IgD-negative memory B cell (primary cell): ENCODE measurements at regions not wholly inside any gene's neighbourhood (a gene's known extent, or its start where the extent isn't known, plus 50 kb on each side); places are given as distances from the start of the nearest gene placed in this dataset.

Experiments
- H3K27ac Mint-ChIP-seq, 3 donors: one replicate each; pipeline ENCODE4 v1.8.0; 2020 to 2022; ENCODE audit warnings: mild to moderate bottlenecking in 3 of 3, mixed read lengths in 3 of 3, moderate library complexity in 1 of 3
- H3K27me3 Mint-ChIP-seq: one replicate; pipeline ENCODE4 v1.8.0; 2021; ENCODE audit warnings: mixed read lengths
- H3K36me3 Mint-ChIP-seq: one replicate; pipeline ENCODE4 v1.8.0; 2020; ENCODE audit warnings: mild to moderate bottlenecking, mixed read lengths
- H3K4me1 Mint-ChIP-seq, 3 donors: one replicate each; pipeline ENCODE4 v1.8.0; 2020 to 2022; ENCODE audit warnings: mixed read lengths in 3 of 3, mild to moderate bottlenecking in 1 of 3
- H3K4me3 Mint-ChIP-seq, 4 donors: one replicate each; pipeline ENCODE4 v1.8.0; 2020 to 2022; ENCODE audit warnings: mild to moderate bottlenecking in 4 of 4, mixed read lengths in 4 of 4, moderate library complexity in 3 of 4
- H3K9me3 Mint-ChIP-seq, 3 donors: one replicate each; pipeline ENCODE4 v1.8.0; 2020 to 2021; ENCODE audit warnings: mixed read lengths in 3 of 3, mild to moderate bottlenecking in 1 of 3

- no peak overlapping the region for H3K4me3 Mint-ChIP-seq
- H3K4me1 Mint-ChIP-seq = no peaks in the 10 kb centered on the region
- no peaks in the 10 kb centered on the region for H3K27me3 Mint-ChIP-seq
- no peaks in the 10 kb centered on the region for H3K36me3 Mint-ChIP-seq
- peaks cover 3 to 27% (median 5%) of the 10 kb centered on the region in 3 donors for H3K9me3 Mint-ChIP-seq
- no peak overlapping the region for H3K27ac Mint-ChIP-seq
Observed at GRCh38 chr20:6533761-6534479, 233.6 kb upstream of the BMP2 start.

GRCh38 chr20:6533351-6533750 lies 234.1 kb upstream of the BMP2 start:
- no peaks in the 10 kb centered on the region for H3K27me3 Mint-ChIP-seq
- H3K4me1 Mint-ChIP-seq = no peaks in the 10 kb centered on the region
- H3K4me3 Mint-ChIP-seq = no peak overlapping the region
- no peaks in the 10 kb centered on the region for H3K36me3 Mint-ChIP-seq
- H3K9me3 Mint-ChIP-seq = peaks cover 3 to 27% (median 5%) of the 10 kb centered on the region in 3 donors
- H3K27ac Mint-ChIP-seq = no peak overlapping the region

- H3K4me3 Mint-ChIP-seq = no peak overlapping the region
- H3K9me3 Mint-ChIP-seq = peaks cover 0 to 18% (median 5%) of the 10 kb centered on the region in 3 donors
- no peak overlapping the region for H3K27ac Mint-ChIP-seq
Observed at GRCh38 chr20:6530779-6531315, 236.6 kb upstream of the BMP2 start.

GRCh38 chr20:6530254-6530653 lies 237.2 kb upstream of the BMP2 start:
- Mint-ChIP-seq H3K4me3 (no peak overlapping the region), H3K36me3 (no peaks in the 10 kb centered on the region), H3K27me3 (no peaks in the 10 kb centered on the region)

More at GRCh38 chr20:6530779-6531315, 236.6 kb upstream of the BMP2 start:
- H3K4me1 Mint-ChIP-seq = no peaks in the 10 kb centered on the region
- no peaks in the 10 kb centered on the region for H3K27me3 Mint-ChIP-seq
- H3K36me3 Mint-ChIP-seq = no peaks in the 10 kb centered on the region

GRCh38 chr20:6525447-6526303 lies 241.8 kb upstream of the BMP2 start:
- H3K4me1 Mint-ChIP-seq = no peaks in the 10 kb centered on the region
- no peak overlapping the region for H3K4me3 Mint-ChIP-seq
- no peak overlapping the region for H3K27ac Mint-ChIP-seq
- no peaks in the 10 kb centered on the region for H3K27me3 Mint-ChIP-seq
- H3K9me3 Mint-ChIP-seq = peaks cover 4 to 30% (median 5%) of the 10 kb centered on the region in 3 donors
- H3K36me3 Mint-ChIP-seq = no peaks in the 10 kb centered on the region

More at GRCh38 chr20:6530254-6530653, 237.2 kb upstream of the BMP2 start:
- H3K27ac Mint-ChIP-seq = no peak overlapping the region
- no peaks in the 10 kb centered on the region for H3K4me1 Mint-ChIP-seq
- peaks cover 0 to 18% (median 5%) of the 10 kb centered on the region in 3 donors for H3K9me3 Mint-ChIP-seq

GRCh38 chr20:6524305-6524704 lies 243.2 kb upstream of the BMP2 start:
- no peak overlapping the region for H3K4me3 Mint-ChIP-seq
- no peaks in the 10 kb centered on the region for H3K27me3 Mint-ChIP-seq
- no peaks in the 10 kb centered on the region for H3K36me3 Mint-ChIP-seq
- no peaks in the 10 kb centered on the region for H3K4me1 Mint-ChIP-seq
- peaks cover 4 to 25% (median 7%) of the 10 kb centered on the region in 3 donors for H3K9me3 Mint-ChIP-seq
- H3K27ac Mint-ChIP-seq = no peak overlapping the region

- Mint-ChIP-seq H3K27ac (no peak overlapping the region), H3K4me1 (no peaks in the 10 kb centered on the region), H3K9me3 (peaks cover 7 to 25% (median 8%) of the 10 kb centered on the region in 3 donors), H3K4me3 (no peak overlapping the region), H3K36me3 (no peaks in the 10 kb centered on the region), H3K27me3 (no peaks in the 10 kb centered on the region)
Observed at GRCh38 chr20:6519556-6519955, 247.9 kb upstream of the BMP2 start.

GRCh38 chr20:6515261-6515660 lies 252.2 kb upstream of the BMP2 start:
- peaks cover 2 to 15% (median 6%) of the 10 kb centered on the region in 3 donors for H3K9me3 Mint-ChIP-seq
- no peaks in the 10 kb centered on the region for H3K4me1 Mint-ChIP-seq
- no peaks in the 10 kb centered on the region for H3K27me3 Mint-ChIP-seq
- no peak overlapping the region for H3K27ac Mint-ChIP-seq
- H3K36me3 Mint-ChIP-seq = no peaks in the 10 kb centered on the region
- H3K4me3 Mint-ChIP-seq = no peak overlapping the region

GRCh38 chr20:6513599-6513998 lies 253.9 kb upstream of the BMP2 start:
- Mint-ChIP-seq H3K4me3 (no peak overlapping the region), H3K27ac (no peak overlapping the region), H3K27me3 (no peaks in the 10 kb centered on the region), H3K9me3 (peaks cover 0 to 15% (median 6%) of the 10 kb centered on the region in 3 donors), H3K4me1 (no peaks in the 10 kb centered on the region), H3K36me3 (no peaks in the 10 kb centered on the region)

- no peaks in the 10 kb centered on the region for H3K4me1 Mint-ChIP-seq
- no peak overlapping the region for H3K4me3 Mint-ChIP-seq
- no peaks in the 10 kb centered on the region for H3K36me3 Mint-ChIP-seq
- peaks cover 0 to 20% (median 1%) of the 10 kb centered on the region in 3 donors for H3K9me3 Mint-ChIP-seq
- H3K27me3 Mint-ChIP-seq = no peaks in the 10 kb centered on the region
- H3K27ac Mint-ChIP-seq = no peak overlapping the region
Observed at GRCh38 chr20:6509374-6509773, 258.1 kb upstream of the BMP2 start.

GRCh38 chr20:6506906-6507305 lies 260.6 kb upstream of the BMP2 start:
- no peak overlapping the region for H3K4me3 Mint-ChIP-seq
- H3K27me3 Mint-ChIP-seq = no peaks in the 10 kb centered on the region
- peaks cover 0 to 11% (median 3%) of the 10 kb centered on the region in 3 donors for H3K9me3 Mint-ChIP-seq
- no peaks in the 10 kb centered on the region for H3K4me1 Mint-ChIP-seq
- no peak overlapping the region for H3K27ac Mint-ChIP-seq
- H3K36me3 Mint-ChIP-seq = no peaks in the 10 kb centered on the region

GRCh38 chr20:6504826-6505225 lies 262.7 kb upstream of the BMP2 start:
- peaks cover 0 to 11% (median 3%) of the 10 kb centered on the region in 3 donors for H3K9me3 Mint-ChIP-seq
- H3K36me3 Mint-ChIP-seq = no peaks in the 10 kb centered on the region
- H3K27ac Mint-ChIP-seq = no peak overlapping the region
- H3K4me1 Mint-ChIP-seq = no peaks in the 10 kb centered on the region
- H3K27me3 Mint-ChIP-seq = no peaks in the 10 kb centered on the region
- H3K4me3 Mint-ChIP-seq = no peak overlapping the region

GRCh38 chr20:6504179-6504578 lies 263.3 kb upstream of the BMP2 start:
- H3K27me3 Mint-ChIP-seq = no peaks in the 10 kb centered on the region
- no peak overlapping the region for H3K27ac Mint-ChIP-seq
- no peak overlapping the region for H3K4me3 Mint-ChIP-seq
- H3K9me3 Mint-ChIP-seq = peaks cover 0 to 11% (median 3%) of the 10 kb centered on the region in 3 donors
- H3K4me1 Mint-ChIP-seq = no peaks in the 10 kb centered on the region
- H3K36me3 Mint-ChIP-seq = no peaks in the 10 kb centered on the region

GRCh38 chr20:6502999-6503398 lies 264.5 kb upstream of the BMP2 start:
- Mint-ChIP-seq H3K4me1 (no peaks in the 10 kb centered on the region), H3K27me3 (no peaks in the 10 kb centered on the region), H3K9me3 (peaks cover 3 to 11% (median 3%) of the 10 kb centered on the region in 3 donors), H3K36me3 (no peaks in the 10 kb centered on the region), H3K27ac (no peak overlapping the region), H3K4me3 (no peak overlapping the region)

- Mint-ChIP-seq H3K36me3 (no peaks in the 10 kb centered on the region), H3K27me3 (no peaks in the 10 kb centered on the region), H3K27ac (no peak overlapping the region), H3K4me3 (no peak overlapping the region), H3K4me1 (no peaks in the 10 kb centered on the region), H3K9me3 (peaks cover 3 to 9% (median 3%) of the 10 kb centered on the region in 3 donors)
Observed at GRCh38 chr20:6502219-6502618, 265.3 kb upstream of the BMP2 start.
